Medulla oblongata (tissue), 1 donor: ENCODE measurements at regions not wholly inside any gene's neighbourhood (a gene's known extent, or its start where the extent isn't known, plus 50 kb on each side); places are given as distances from the start of the nearest gene placed in this dataset.
"Not testable (repeated sequence)": the region's sequence is repeated elsewhere in the genome, so short reads cannot be mapped to it uniquely, and the experiment has no call there.

Source experiments
- DNase-seq: peaks from one replicate; pipeline ENCODE4 v3.0.0-alpha.2; 2015; ENCODE audit errors: extremely low spot score

DNA sequence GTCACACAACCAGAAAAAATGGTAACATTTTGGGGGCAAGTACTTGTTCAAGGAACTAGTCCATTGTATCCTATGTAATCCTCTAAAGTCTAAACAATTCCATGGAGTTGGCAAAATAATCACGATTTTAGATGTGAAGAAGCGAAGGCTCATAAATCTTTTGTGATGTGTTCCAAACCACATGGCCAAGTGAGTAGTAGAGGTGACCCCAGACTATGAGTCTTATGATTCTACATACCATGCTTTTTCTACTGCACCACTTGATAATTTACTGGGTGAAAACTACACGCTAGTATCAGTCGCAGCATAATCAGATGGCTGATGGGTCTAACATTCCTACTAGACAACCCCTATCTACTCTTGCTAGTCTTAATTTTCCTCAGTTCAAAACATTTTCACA is 371.4 kb downstream of the OSR1 start:
- no peak for DNase-seq

GRCh38 chr2:18986046-18986445 is 372.4 kb downstream of the OSR1 start:
- DNase-seq, result no peak

DNA sequence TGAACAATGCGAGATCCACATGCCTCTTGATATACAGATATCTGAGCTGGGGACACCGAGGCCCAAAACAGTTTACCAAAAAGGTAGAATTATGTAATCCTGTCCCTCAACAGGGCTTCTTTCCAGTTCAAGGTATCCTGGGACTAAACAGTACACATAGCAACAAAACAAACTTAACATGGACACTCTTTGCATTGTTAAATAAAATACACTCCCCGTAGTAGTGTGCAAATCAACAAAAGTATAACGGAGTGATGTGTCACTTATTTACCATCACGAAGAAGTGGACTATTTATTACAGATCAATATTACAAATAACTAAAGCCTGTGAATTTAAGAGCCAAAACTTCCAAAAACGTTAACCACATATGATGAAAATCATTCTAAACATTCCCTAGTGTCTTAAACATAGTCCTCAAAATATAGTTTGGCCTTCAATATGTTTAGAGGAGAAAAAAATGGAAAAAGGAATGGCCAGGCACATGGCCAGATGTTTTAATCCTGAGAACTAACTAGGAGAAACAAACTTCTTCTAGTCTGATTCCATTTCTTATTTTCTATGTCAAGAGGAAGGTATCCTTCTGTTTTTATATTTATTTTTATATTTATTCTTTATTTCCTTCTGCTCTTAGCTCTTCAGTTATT is 377.5 kb downstream of the OSR1 start:
- no peak for DNase-seq

DNA sequence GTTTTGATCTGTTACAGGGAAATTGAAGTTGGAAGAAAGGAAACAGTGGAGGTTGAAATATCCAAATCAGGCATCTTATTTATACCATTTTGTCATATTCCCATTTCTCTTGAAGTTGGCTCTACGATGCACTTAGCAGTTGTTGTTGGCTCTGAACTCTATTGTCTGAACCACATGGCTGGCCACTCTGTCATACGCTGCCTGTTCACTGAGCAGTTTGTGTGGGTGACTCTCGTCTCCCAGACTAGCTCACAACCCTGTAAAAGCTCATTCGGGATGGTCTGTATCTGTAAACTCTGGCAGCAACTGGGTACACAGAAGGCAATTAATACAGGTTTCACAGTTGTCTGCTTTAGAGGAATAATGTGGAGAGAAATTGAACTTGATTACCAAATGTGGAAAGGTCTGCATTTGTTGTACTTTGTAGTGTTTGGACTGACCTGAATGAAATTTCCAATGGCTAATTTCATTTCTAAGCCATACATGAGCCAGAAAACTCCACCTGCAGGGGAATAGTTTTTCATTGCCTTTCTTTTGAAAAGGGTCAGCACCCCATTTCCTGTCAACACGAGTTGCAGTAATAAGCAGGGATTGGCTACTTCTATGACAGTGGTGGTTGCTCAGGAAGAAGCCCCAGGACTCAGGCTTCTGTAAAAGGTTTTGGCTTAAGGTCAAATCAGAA is 378.2 kb downstream of the OSR1 start:
- no peak for DNase-seq

GRCh38 chr2:18977409-18977808 is 381.0 kb downstream of the OSR1 start:
- no peak for DNase-seq

- no peak for DNase-seq
Observed at GRCh38 chr2:18976168-18976961, 382.1 kb downstream of the OSR1 start.

GRCh38 chr2:18975506-18976167 is 382.8 kb downstream of the OSR1 start:
- no peak for DNase-seq

GRCh38 chr2:18971628-18972027 is 382.3 kb upstream of the NT5C1B start:
- no peak for DNase-seq

- DNase-seq, result no peak
Observed at GRCh38 chr2:18971069-18971378, 381.7 kb upstream of the NT5C1B start.

GRCh38 chr2:18966131-18966530 is 376.8 kb upstream of the NT5C1B start:
- DNase-seq, result no peak

DNA sequence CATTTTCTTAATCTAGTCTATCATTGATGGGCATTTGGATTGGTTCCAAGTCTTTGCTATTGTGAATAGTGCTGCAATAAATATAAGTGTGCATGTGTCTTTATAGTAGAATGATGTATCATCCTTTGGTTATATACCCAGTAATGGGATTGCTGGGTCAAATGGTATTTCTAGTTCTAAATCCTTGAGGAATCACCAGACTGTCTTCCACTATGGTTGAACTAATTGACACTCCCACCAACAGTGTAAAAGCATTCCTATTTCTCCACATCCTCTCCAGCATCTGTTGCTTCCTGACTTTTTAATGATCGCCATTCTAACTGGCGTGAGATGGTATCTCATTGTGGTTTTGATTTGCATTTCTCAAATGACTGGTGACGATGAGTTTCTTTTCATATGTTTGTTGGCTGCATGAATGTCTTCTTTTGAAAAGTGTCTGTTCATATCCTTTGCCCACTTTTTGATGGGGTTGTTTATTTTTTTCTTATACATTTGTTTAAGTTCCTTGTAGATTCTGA is 374.4 kb upstream of the NT5C1B start:
- DNase-seq, result not testable (repeated sequence)

DNA sequence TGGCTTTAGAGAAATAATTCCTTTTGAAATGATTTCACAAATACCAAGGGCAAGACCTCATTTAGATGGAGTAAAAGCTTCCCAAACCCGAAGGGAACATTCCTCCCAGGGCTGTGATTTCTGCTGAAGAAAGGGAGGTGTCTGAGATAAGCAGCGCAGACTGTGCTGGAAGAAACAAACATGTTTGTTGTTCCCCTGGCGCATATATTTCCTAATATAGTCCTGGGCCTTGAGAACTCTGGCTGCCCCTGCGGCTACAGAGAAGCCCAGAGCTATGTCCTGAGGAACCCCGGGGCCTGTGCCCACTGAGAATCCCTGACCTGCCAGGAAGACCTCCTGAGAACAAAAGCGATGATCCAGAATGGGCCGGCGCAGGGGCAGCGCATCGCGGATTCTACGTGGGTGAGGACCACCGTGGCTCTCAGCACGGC is 372.6 kb upstream of the NT5C1B start:
- DNase-seq, result no peak

- no peak for DNase-seq
Observed at GRCh38 chr2:18959952-18960717, 370.8 kb upstream of the NT5C1B start.

- DNase-seq, result no peak
Observed at GRCh38 chr2:18959200-18959599, 369.8 kb upstream of the NT5C1B start.

DNA sequence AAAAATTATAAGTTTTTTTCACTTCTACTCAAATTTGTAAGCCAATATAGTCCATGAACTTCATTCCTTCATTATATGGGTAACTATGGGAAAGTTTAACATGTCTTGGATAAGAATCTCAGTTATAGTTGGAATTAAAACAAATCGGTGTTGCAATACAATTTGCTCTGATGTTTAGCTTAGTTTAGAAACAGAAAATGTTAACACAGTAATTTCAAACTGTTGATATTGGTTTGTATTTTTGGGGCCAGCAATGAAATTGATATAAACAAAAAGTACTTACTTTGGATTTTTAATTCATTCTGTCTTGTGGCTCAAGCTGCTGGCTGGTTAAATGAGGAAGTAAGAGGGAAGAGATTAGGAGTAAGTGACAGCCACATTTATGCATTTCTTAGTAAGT is 368.5 kb upstream of the NT5C1B start:
- no peak for DNase-seq

DNA sequence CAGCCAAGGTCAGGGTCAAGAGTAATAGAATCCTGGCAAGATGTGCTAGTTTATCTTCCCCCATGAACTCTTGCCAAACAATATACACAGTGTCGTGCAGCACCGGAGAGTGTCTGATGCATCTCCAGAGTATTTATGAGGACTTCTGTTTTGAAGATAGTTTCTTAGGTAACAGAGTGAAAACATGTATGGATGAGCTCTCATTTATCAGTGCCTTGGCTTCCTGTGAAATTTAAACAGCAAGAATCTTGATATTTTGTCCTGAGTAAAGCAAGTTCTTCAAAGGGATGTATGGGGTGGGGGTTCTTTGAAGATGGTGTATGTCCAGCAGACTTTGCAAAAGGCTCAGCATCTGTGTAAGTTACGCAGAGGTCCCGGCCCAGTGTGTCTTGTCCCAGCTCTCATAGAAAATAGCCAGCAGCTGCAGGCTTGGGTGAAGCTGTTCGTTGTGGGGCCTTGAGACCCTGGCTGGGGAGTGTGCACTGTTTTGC is 361.0 kb upstream of the NT5C1B start:
- no peak for DNase-seq

DNA sequence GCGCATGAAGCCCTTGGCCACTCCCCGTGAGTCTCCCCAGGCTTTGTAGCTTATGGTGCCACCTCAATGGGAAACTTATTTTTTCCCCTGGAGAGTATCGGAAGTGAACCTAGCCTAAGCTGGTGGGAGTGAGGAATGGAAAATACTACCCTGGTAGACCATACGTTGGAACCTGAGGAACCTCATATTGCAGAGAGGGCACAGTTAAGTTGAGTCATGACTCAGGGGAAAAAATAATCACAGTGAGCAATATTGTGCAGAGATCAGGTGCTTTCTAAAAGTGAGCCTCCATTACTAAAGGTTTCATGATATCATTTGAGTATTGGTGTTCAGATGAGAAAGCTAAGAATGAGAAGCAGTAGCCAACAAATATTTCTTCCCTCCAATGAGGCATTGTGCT is 360.5 kb upstream of the NT5C1B start:
- DNase-seq, result no peak

DNA sequence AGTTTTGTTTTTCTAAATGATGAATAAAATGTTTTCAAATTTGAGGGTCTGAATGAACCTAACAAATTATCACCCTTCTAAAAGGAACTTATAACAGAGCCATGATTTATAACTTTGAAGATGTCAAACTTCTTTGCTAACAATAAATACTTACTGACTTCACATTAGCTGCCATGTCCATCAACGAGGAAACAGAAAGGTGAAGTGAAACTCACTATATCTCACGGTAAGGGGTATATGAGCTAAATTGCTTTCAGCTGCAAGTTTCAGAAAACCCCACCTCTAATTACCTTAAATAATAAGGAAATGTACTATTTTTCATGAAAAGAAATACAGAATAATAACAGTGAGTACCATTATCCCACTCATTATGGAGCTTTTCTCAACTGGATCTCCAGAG is 350.8 kb upstream of the NT5C1B start:
- DNase-seq, result no peak

- not testable (repeated sequence) for DNase-seq
Observed at GRCh38 chr2:18939740-18940139, 350.4 kb upstream of the NT5C1B start.

DNA sequence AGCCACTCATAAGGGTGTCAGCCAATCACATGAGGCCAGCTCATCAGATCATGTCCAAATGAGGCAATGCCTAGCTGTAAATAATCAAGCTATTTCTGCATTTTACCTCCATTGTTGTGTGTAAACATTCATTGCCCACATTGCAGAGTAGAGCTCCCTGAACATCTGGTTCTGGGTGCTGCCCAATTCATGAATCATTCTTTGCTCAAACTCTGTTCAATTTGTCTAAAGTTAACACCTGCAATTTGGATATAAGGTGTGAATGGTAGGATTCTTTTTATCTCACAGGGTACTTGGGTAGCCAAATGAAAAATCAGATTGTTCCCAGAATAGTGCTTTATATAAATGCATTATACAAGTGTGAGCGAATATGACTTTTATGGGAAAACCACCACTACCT is 345.5 kb upstream of the NT5C1B start:
- DNase-seq, result no peak

GRCh38 chr2:18932853-18933252 is 343.5 kb upstream of the NT5C1B start:
- DNase-seq, result peak; percentile 21
